Fibroblast of skin of abdomen (primary cell): ENCODE measurements at regions not wholly inside any gene's neighbourhood (a gene's known extent, or its start where the extent isn't known, plus 50 kb on each side); places are given as distances from the start of the nearest gene placed in this dataset.

ENCODE experiments used
- DNase-seq: peaks from one replicate; pipeline ENCODE4 v3.0.0-alpha.2; 2013

GRCh38 chr7:25930492-25931048, 221.4 kb upstream of the NFE2L3 start:
- no peak for DNase-seq

GRCh38 chr7:25931156-25931555, 220.8 kb upstream of the NFE2L3 start:
- DNase-seq = no peak

- no peak for DNase-seq
Observed at GRCh38 chr7:25933921-25934320, 218.1 kb upstream of the NFE2L3 start.

GRCh38 chr7:25940086-25940906, 211.7 kb upstream of the NFE2L3 start:
- DNase-seq = no peak

- DNase-seq = no peak
Observed at GRCh38 chr7:25944777-25945515, 207.1 kb upstream of the NFE2L3 start.

GRCh38 chr7:25945608-25946007, 206.4 kb upstream of the NFE2L3 start:
- DNase-seq = no peak

- no peak for DNase-seq
Observed at GRCh38 chr7:25946181-25946580, 205.8 kb upstream of the NFE2L3 start.

- DNase-seq = no peak
Observed at GRCh38 chr7:25947669-25948516, 204.1 kb upstream of the NFE2L3 start.

GRCh38 chr7:25949736-25950487, 202.1 kb upstream of the NFE2L3 start:
- DNase-seq = no peak

GRCh38 chr7:25950488-25951413, 201.2 kb upstream of the NFE2L3 start:
- peak; percentile 92 for DNase-seq

- DNase-seq = no peak
Observed at GRCh38 chr7:25951414-25952260, 200.4 kb upstream of the NFE2L3 start.

- no peak for DNase-seq
Observed at GRCh38 chr7:25952261-25953057, 199.5 kb upstream of the NFE2L3 start.

- DNase-seq = no peak
Observed at GRCh38 chr7:25953859-25954258, 198.1 kb upstream of the NFE2L3 start.

GRCh38 chr7:25954395-25954794, 197.6 kb upstream of the NFE2L3 start:
- no peak for DNase-seq

GRCh38 chr7:25959168-25959734, 192.7 kb upstream of the NFE2L3 start:
- no peak for DNase-seq

- no peak for DNase-seq
Observed at GRCh38 chr7:25963733-25964132, 188.3 kb upstream of the NFE2L3 start.

GRCh38 chr7:25964483-25964991, 187.5 kb upstream of the NFE2L3 start:
- no peak for DNase-seq

GRCh38 chr7:25965405-25966123, 186.4 kb upstream of the NFE2L3 start:
- no peak for DNase-seq
